ENCODE measurements at regions not wholly inside any gene's neighbourhood (a gene's known extent, or its start where the extent isn't known, plus 50 kb on each side); places are given as distances from the start of the nearest gene placed in this dataset.

GRCh38 chr15:35783203-35783602, 237.2 kb upstream of the DPH6 start:
- DNase-seq = no peak

DNA sequence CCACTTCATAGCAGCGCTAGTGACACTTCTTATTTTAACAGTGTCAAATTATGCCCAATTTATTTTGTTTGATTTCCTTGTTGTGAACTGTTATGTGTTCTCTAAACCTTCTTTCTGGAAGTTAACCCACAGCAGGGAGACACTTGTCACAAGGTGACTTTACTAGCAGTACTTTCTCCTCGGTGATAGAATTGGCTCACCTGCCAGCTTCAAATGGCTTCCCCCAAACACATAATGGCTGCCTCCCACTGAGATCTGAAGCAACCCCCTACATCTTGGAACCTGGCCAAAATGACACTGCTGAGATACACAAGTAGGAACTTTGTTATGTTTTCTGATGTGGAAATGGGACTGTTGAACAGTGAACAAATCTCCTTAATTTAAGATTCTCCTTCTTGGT, 238.8 kb upstream of the DPH6 start:
- peak; percentile 99 for DNase-seq

DNA sequence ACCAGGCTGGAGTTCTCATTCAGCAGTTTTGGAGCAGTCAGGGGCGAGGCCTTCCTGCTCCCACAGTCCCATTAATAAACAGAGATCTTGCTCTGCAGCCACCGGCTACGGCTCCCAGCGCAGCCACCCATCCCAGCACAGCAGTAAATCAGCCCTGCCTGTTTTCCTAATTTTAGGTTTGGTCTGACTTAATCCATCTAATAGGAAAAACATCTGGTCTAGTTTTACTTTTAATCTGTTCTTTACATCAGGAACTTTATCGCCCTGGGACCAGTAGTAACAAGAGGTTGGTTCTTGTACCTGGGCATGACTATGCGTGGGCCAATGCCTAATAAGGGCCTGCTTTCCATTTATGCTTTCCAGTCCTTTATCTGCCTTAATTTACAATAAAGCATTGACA, 264.0 kb upstream of the DPH6 start:
- DNase-seq = no peak

GRCh38 chr15:35813573-35813972, 267.6 kb upstream of the DPH6 start:
- no peak for DNase-seq

- no peak for DNase-seq
These were observed 272.9 kb upstream of the DPH6 start for GRCh38 chr15:35818846-35819245.

DNA sequence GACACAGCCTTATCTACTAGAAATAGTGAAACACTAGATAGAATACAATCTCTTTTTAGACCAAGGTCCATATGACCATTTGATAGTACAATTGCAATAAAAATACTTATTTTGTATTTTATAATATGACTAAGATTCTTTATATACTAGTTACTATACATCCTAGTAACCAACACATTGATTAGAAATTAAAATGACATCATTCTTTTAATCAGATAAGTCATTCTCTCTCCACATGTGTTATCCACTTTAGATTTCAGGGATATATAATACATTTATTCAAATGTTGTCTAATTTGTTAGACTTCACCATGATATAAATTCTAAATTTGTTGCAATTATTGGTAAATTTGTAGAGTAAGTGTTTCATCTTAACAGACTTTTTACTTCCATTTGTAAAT, 276.2 kb upstream of the DPH6 start:
- no peak for DNase-seq

DNA sequence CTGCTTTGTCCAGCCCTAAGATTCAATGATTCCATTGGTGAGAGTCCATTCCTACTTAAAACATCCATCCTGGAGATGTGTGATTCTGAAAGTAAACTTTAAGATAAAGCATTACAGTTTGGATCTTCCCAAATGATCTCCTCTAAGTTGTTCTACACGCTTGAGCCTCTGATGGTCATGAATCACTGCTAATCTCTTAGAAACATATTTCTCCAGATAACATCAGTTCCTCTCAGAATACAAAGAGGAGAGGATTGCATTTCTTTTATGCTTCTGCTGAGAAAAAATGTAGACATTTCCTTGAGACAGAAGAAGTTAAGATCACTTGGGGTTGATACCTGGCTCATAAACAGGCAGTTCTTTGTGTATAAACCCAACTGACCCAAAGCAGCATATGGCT, 281.2 kb upstream of the DPH6 start:
- DNase-seq = no peak

DNA sequence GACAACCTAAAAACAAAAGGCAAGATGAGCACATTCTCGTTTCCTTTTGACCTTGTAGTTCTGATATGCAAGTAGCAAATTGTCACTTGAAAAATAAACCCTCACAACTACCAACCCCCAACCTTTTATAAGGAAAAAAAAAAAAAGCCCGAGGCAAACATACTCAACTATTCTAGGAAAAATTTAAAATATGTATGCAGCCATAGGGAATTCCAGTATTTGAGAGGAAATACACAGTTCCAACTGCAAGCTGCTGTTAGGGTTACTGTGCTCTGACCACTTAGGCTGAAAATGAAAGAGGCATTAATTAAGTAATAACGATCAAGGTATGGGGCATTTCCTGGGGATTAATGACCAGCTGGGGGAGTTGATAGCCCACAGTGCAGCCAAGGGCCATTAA, 281.9 kb upstream of the DPH6 start:
- no peak for DNase-seq

DNA sequence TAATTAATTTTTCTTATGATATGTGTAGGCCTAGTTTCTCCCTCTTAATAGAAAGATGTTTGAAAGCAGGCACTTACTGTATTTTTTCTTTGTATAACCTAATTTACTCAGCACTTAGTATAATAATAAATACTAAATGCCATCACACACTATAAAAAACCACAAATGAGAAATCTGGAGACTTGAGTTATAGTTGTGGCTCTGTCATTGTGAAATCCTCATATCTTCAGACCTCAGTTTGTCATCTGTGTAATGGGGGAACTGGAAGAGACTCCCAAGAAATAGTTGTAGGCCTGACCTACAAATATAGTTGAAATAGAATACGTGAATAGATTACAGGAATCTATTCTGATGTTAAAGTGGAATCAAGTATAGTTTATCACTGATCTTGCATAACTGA, 287.6 kb upstream of the DPH6 start:
- no peak for DNase-seq

DNA sequence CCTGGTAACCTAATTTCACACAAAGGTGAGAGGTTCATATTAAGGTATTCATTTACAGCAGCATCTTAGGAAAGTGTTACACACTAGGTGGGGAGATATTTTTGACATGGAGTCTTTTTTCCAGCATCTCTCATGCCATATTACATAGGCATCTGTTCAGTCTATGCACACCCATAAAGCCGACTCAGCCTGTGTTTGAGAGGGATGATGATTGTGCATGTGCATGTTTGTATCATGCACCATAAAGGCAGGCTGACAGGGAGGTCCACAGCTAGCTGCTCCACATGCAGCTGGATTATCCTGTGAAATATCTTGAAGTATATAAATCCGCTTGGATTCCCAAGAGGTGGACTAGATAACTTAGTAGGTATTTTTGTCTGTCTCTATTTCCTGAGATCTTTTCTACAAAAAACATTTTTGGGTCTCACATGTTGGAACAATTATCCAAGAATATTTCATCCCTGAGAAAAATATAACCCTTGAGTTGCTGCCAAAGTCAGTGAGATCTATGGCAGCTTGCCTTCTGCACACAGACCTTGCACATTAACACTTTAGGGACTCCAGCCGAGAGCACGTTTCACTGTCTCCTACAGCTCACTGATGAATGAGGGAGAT, 288.4 kb upstream of the DPH6 start:
- no peak for DNase-seq

- no peak for DNase-seq
These were observed 288.9 kb upstream of the DPH6 start for GRCh38 chr15:35834866-35835265.

- DNase-seq = no peak
These were observed 292.6 kb upstream of the DPH6 start for GRCh38 chr15:35838424-35839111.

DNA sequence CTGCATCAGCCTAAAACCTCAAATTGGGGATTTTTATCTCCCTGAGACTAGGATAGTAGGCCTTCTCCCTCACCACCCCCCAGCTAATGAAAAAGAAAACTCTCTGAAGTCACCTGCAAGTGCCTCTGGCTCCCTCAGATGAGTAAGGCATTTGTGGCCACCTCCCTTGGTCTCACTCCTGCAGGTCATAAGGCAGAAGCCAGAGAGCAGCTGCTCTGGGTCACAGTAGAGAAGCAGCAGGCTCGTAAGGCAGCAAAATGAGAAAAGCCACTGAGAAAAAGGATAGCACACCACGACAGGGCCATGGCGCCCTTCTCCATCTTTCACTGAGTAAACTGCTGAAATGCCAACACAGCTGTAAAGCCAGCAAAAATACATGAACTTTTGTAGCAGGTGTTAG, 296.7 kb upstream of the DPH6 start:
- DNase-seq = no peak

GRCh38 chr15:35843498-35843897, 297.5 kb upstream of the DPH6 start:
- DNase-seq = no peak

DNA sequence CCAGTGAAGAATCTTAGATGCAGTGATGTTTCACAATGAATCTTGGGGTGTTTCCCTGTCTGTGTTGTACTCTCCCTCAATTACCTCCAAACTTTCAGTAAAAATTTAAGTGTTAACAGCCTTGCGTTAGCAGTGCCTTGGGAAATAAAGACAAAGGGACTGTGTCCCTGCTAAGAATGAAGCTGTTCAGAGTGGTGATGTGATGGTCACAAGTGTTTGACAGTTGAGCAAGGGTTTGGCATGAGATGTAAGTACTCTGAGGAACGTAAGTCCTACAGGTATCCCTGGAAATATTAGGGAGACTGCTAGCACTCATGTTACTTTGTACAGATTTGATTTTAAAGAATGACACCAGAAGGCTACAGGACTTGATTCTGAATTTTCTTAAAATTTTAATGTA, 304.3 kb upstream of the DPH6 start:
- DNase-seq = no peak

GRCh38 chr15:35851491-35851890, 305.5 kb upstream of the DPH6 start:
- no peak for DNase-seq

GRCh38 chr15:35852818-35853624, 307.1 kb upstream of the DPH6 start:
- no peak for DNase-seq

DNA sequence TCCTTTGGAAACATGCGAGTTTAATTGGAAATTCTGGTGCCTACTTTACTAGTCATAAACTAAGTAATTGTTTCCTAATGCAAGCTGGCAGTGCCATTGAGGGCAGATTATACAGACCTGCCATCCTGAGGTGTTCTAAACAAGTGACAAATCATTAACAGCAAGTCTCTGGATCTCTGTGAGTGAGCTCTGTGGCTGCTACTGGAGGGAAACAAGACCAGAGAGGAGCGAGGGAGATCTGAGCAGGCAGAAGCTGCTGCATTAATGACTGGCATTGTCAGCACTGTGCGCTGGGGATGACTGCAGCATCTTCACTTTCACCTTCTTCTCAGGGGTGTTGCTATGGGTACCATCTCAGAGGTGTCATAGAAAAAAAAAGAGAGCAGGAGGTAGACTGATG, 308.4 kb upstream of the DPH6 start:
- no peak for DNase-seq

DNA sequence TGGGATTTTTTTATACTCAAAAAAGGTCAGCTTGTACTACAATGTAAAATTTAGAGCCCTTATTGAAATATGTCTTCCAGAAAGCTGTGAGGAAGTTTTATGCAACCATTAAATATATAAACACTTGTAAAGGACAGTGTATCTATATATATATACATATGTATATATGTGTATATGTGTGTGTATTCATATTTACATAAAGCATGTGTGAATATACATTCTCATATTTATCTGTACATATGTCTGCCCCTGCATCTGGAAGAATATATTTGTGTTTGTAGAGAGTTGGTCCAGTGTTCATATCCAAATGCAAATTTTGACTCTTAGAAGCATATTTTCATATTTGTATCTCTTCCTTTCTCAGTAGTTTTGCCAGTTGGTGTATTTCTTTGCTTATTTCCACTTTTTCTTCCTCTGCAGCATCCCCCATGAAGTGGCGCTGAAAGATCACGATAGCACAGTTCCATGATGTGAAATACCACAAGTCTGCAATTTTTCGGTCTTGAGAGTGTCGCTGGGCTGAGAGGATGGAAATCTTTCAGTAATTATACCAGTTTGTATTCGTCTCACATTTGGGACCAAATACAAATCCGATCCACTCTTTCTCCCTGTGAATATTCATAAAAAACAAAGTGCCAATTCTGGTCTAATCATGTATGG, 311.7 kb upstream of the DPH6 start:
- DNase-seq = no peak

GRCh38 chr15:35858707-35859106, 312.7 kb upstream of the DPH6 start:
- DNase-seq = no peak

DNA sequence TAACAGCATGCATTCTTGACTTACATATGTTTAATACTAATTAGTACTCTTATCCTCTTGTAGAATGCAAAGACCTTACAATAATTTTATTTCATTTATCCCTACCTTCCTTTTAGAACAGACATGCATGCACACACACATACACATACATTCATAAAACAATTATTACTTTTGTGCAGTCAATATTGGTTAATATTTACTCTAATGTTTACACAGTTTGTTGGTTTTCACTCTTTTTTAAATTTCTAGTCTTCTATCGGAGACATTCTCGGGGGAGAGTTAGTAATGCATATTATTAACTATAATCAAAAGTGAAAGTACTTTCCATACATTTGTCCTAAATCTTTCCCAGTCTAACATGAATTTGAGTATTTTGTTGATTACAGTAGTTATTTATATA, 317.7 kb upstream of the DPH6 start:
- DNase-seq = no peak

GRCh38 chr15:35867356-35867755, 321.4 kb upstream of the DPH6 start:
- DNase-seq = no peak

DNA sequence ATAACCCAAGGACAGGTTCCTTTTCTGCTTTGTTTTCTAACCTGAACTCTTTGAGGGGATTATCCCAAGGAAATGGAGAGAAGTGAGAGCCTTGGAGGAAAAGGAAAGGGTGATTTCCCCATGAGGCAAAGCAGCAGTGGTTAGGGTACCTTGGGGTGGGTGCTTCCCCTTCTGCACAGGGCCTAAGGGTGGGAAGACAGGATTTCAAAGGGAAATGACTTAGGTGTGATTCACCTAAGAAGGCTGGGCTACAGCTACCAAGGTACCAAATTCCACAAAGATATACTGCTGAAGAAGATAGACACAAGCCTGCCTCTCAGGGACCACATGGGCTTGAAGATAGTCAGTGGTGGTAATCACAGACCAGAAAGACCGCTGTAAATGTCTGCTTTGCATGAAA, 325.3 kb upstream of the DPH6 start:
- no peak for DNase-seq

DNA sequence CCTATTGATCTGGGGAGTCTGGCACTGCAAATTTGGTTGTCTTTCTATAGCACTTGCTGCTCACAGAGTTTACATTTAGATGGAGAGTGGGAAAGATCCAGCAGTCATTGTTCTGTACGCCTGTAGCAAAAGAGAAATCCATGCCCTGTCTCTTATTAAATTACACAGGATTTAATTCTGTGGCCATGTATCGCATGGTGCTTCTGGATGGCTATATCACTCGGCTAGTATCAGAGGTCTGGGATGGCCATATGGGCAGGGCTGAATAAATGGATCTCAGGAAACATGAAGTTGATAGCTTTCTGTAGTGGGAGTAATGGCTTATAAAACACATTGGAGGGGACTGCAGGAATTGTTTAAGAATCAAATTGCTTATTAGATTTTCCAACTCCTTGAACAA, 325.8 kb upstream of the DPH6 start:
- no peak for DNase-seq
